ENCODE measurements at regions not wholly inside any gene's neighbourhood (a gene's known extent, or its start where the extent isn't known, plus 50 kb on each side); places are given as distances from the start of the nearest gene placed in this dataset.

- TF ChIP-seq SIN3A (IDR thresholded peaks at IDR 0.05; ENCODE audit: borderline replicate concordance, insufficient read depth, low read length) (no peak), POLR2AphosphoS5 (IDR thresholded peaks at IDR 0.05; ENCODE audit: low read depth, low read length) (no peak), FOXP2 (optimal IDR thresholded peaks at IDR 0.05; ENCODE audit: borderline replicate concordance, extremely low read depth, extremely low read length, insufficient read depth) (no peak), TAF1 (IDR thresholded peaks at IDR 0.05; ENCODE audit: borderline replicate concordance, insufficient read depth, low read length) (no peak), REST (IDR thresholded peaks at IDR 0.05; ENCODE audit: insufficient read depth in 1 of 2, low read depth in 2 of 2, low read length in 2 of 2) (no peak)
These were observed 109.5 kb upstream of the ITGB1 start for GRCh38 chr10:33067481-33067880.

- TF ChIP-seq REST (IDR thresholded peaks at IDR 0.05; ENCODE audit: insufficient read depth in 1 of 2, low read depth in 2 of 2, low read length in 2 of 2) = no peak
- no peak for TF ChIP-seq FOXP2 (optimal IDR thresholded peaks at IDR 0.05; ENCODE audit: borderline replicate concordance, extremely low read depth, extremely low read length, insufficient read depth)
- no peak for TF ChIP-seq SIN3A (IDR thresholded peaks at IDR 0.05; ENCODE audit: borderline replicate concordance, insufficient read depth, low read length)
- no peak for TF ChIP-seq TAF1 (IDR thresholded peaks at IDR 0.05; ENCODE audit: borderline replicate concordance, insufficient read depth, low read length)
- TF ChIP-seq POLR2AphosphoS5 (IDR thresholded peaks at IDR 0.05; ENCODE audit: low read depth, low read length) = no peak
These were observed 108.7 kb upstream of the ITGB1 start for GRCh38 chr10:33066558-33067236.

- TF ChIP-seq SIN3A (IDR thresholded peaks at IDR 0.05; ENCODE audit: borderline replicate concordance, insufficient read depth, low read length) (no peak), REST (IDR thresholded peaks at IDR 0.05; ENCODE audit: insufficient read depth in 1 of 2, low read depth in 2 of 2, low read length in 2 of 2) (no peak), TAF1 (IDR thresholded peaks at IDR 0.05; ENCODE audit: borderline replicate concordance, insufficient read depth, low read length) (no peak), POLR2AphosphoS5 (IDR thresholded peaks at IDR 0.05; ENCODE audit: low read depth, low read length) (no peak), FOXP2 (optimal IDR thresholded peaks at IDR 0.05; ENCODE audit: borderline replicate concordance, extremely low read depth, extremely low read length, insufficient read depth) (no peak)
These were observed 107.1 kb upstream of the ITGB1 start for GRCh38 chr10:33065111-33065510.

GRCh38 chr10:33064706-33065105 is 106.7 kb upstream of the ITGB1 start:
- no peak for TF ChIP-seq TAF1 (IDR thresholded peaks at IDR 0.05; ENCODE audit: borderline replicate concordance, insufficient read depth, low read length)
- TF ChIP-seq FOXP2 (optimal IDR thresholded peaks at IDR 0.05; ENCODE audit: borderline replicate concordance, extremely low read depth, extremely low read length, insufficient read depth) = no peak
- TF ChIP-seq POLR2AphosphoS5 (IDR thresholded peaks at IDR 0.05; ENCODE audit: low read depth, low read length) = no peak
- no peak for TF ChIP-seq SIN3A (IDR thresholded peaks at IDR 0.05; ENCODE audit: borderline replicate concordance, insufficient read depth, low read length)
- no peak for TF ChIP-seq REST (IDR thresholded peaks at IDR 0.05; ENCODE audit: insufficient read depth in 1 of 2, low read depth in 2 of 2, low read length in 2 of 2)
